ENCODE measurements at regions not wholly inside any gene's neighbourhood (a gene's known extent, or its start where the extent isn't known, plus 50 kb on each side); places are given as distances from the start of the nearest gene placed in this dataset.

- no peak for TF ChIP-seq YY1 (IDR thresholded peaks at IDR 0.05; ENCODE audit: low read depth, low read length)
- no peak for TF ChIP-seq JUND (IDR thresholded peaks at IDR 0.05; ENCODE audit: low read length)
- no peak for TF ChIP-seq NRF1 (IDR thresholded peaks at IDR 0.05; ENCODE audit: low read depth, low read length)
- TF ChIP-seq, protein P1, sequence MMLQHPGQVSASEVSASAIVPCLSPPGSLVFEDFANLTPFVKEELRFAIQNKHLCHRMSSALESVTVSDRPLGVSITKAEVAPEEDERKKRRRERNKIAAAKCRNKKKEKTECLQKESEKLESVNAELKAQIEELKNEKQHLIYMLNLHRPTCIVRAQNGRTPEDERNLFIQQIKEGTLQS (IDR thresholded peaks at IDR 0.05; ENCODE audit: insufficient read depth, low read depth, low read length), result no peak
- no peak for TF ChIP-seq ASH2L (IDR thresholded peaks at IDR 0.05; ENCODE audit: low read length)
- no peak for TF ChIP-seq CTCF (IDR thresholded peaks at IDR 0.05; ENCODE audit: control extremely low read depth in 1 of 3, insufficient read depth in 1 of 3, low read depth in 1 of 3, low read length in 3 of 3)
- no peak for TF ChIP-seq BRCA1 (IDR thresholded peaks at IDR 0.05; ENCODE audit: low read depth, low read length)
- TF ChIP-seq USF2 (IDR thresholded peaks at IDR 0.05; ENCODE audit: low read length), result no peak
- no peak for TF ChIP-seq CTBP2 (IDR thresholded peaks at IDR 0.05; ENCODE audit: borderline replicate concordance, insufficient read depth, insufficient read length, low read length)
Observed at GRCh38 chr2:240357641-240358012, 77.8 kb upstream of the GPC1 start.

All from H1 (cell line).